ENCODE measurements at regions not wholly inside any gene's neighbourhood (a gene's known extent, or its start where the extent isn't known, plus 50 kb on each side); places are given as distances from the start of the nearest gene placed in this dataset.

- TF ChIP-seq, protein P1, sequence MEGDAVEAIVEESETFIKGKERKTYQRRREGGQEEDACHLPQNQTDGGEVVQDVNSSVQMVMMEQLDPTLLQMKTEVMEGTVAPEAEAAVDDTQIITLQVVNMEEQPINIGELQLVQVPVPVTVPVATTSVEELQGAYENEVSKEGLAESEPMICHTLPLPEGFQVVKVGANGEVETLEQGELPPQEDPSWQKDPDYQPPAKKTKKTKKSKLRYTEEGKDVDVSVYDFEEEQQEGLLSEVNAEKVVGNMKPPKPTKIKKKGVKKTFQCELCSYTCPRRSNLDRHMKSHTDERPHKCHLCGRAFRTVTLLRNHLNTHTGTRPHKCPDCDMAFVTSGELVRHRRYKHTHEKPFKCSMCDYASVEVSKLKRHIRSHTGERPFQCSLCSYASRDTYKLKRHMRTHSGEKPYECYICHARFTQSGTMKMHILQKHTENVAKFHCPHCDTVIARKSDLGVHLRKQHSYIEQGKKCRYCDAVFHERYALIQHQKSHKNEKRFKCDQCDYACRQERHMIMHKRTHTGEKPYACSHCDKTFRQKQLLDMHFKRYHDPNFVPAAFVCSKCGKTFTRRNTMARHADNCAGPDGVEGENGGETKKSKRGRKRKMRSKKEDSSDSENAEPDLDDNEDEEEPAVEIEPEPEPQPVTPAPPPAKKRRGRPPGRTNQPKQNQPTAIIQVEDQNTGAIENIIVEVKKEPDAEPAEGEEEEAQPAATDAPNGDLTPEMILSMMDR (conservative IDR thresholded peaks at IDR 0.05; ENCODE audit: low read depth in 2 of 2), result no peak
- no peak for TF ChIP-seq EZH2phosphoT487 (IDR thresholded peaks at IDR 0.05; ENCODE audit: unreplicated experiment)
- TF ChIP-seq EZH2 (IDR thresholded peaks at IDR 0.05; ENCODE audit: low read depth, unreplicated experiment), result no peak
These were observed 588.9 kb downstream of the RFPL4B start for GRCh38 chr6:112936079-112936472.
